Mammary epithelial cell (primary cell): ENCODE measurements at regions not wholly inside any gene's neighbourhood (a gene's known extent, or its start where the extent isn't known, plus 50 kb on each side); places are given as distances from the start of the nearest gene placed in this dataset.

Experiments used
- CTCF ChIP-seq, 2 donors: IDR thresholded peaks in 1 of 2; conservative IDR thresholded peaks in 1 of 2; 2 replicates each; pipeline ENCODE4 v1.5.1; 2011 to 2012; ENCODE audit warnings: inconsistent platforms in 2 of 2, low read length in 2 of 2, mild to moderate bottlenecking in 2 of 2, control low read depth in 1 of 2, low read depth in 1 of 2; ENCODE audit not compliant: insufficient read depth in 1 of 2; ENCODE audit errors: extremely low read depth in 1 of 2
- EZH2 ChIP-seq: IDR thresholded peaks from 2 replicates; pipeline ENCODE4 v1.6.1; 2012; ENCODE audit warnings: low read length, inconsistent platforms, borderline replicate concordance

- TF ChIP-seq CTCF (conservative IDR thresholded peaks at IDR 0.05 in 1 of 2, IDR thresholded peaks at IDR 0.05 in 1 of 2; ENCODE audit: extremely low read depth in 1 of 2, insufficient read depth in 1 of 2, low read depth in 1 of 2, low read length in 2 of 2): no peak
- TF ChIP-seq EZH2: no peak
Measured at GRCh38 chr11:26106726-26107125, 225.2 kb upstream of the ANO3 start.
